ENCODE measurements at regions not wholly inside any gene's neighbourhood (a gene's known extent, or its start where the extent isn't known, plus 50 kb on each side); places are given as distances from the start of the nearest gene placed in this dataset.

DNA sequence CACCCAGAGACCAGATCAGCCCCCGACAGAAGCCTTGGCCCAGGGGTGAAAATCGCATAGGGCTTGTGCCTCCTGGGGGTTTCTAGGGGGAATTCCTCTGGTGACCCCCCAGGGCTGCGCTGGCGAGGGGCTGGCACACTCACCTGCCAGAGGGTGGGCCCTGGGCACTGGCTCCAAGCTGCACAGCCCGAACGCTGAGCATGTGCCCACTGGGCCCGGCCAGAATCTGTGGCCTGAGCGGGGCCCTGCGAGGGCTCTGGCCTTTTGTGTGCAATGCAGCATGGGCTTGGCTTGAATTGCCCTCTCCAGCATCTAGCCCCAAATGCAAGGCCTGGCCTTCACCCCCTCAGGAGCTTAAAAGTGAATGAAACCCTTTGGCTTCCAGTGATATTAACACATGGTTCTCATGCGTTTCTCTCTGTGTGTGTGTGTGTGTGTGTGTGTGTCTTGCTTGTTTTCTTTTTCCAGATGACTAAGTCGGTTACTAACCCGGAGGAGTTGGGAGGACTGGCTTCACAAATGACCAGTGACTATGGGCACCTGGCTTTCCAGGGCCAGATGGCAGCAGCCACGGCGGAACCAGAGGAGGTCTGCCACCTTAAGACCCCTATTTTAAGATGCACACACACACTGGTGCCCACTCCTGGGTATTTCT, 259.1 kb upstream of the TPM1 start:
- no peaks in the 10 kb centered on the region for H3K9me3 Mint-ChIP-seq (ENCODE audit: unreplicated experiment)
- peak overlapping the region; percentile 59 for H3K27ac Mint-ChIP-seq (ENCODE audit: low read depth, unreplicated experiment)
- TF ChIP-seq, protein P1, sequence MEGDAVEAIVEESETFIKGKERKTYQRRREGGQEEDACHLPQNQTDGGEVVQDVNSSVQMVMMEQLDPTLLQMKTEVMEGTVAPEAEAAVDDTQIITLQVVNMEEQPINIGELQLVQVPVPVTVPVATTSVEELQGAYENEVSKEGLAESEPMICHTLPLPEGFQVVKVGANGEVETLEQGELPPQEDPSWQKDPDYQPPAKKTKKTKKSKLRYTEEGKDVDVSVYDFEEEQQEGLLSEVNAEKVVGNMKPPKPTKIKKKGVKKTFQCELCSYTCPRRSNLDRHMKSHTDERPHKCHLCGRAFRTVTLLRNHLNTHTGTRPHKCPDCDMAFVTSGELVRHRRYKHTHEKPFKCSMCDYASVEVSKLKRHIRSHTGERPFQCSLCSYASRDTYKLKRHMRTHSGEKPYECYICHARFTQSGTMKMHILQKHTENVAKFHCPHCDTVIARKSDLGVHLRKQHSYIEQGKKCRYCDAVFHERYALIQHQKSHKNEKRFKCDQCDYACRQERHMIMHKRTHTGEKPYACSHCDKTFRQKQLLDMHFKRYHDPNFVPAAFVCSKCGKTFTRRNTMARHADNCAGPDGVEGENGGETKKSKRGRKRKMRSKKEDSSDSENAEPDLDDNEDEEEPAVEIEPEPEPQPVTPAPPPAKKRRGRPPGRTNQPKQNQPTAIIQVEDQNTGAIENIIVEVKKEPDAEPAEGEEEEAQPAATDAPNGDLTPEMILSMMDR (IDR thresholded peaks at IDR 0.05; ENCODE audit: unreplicated experiment) = no peak
- H3K4me3 Mint-ChIP-seq (ENCODE audit: unreplicated experiment) = no peak overlapping the region
- ChIA-PET POLR2A (interaction anchor here (0.5 kb wide), 1 partner anchor 182 kb away, joined by 3 read pairs; no protein-coding TSS in a partner anchor), CTCF (interaction anchor here (0.8 to 4.6 kb wide), 8 partner anchors 8 to 371 kb away, joined by 3 to 54 read pairs (median 4); no protein-coding TSS in a partner anchor)
- DNase-seq (ENCODE audit: unreplicated experiment) = peak; percentile 61
- no peaks in the 10 kb centered on the region for H3K27me3 Mint-ChIP-seq (ENCODE audit: insufficient read depth, unreplicated experiment)
- peaks cover 28% of the 10 kb centered on the region for H3K4me1 Mint-ChIP-seq (ENCODE audit: insufficient read depth, unreplicated experiment)
- BruUV-seq (replicated peaks) = no TSS peak
- intact Hi-C loops (cut with micrococcal nuclease) = no loop called here
- peaks cover 11% of the 10 kb centered on the region for H3K36me3 Mint-ChIP-seq (ENCODE audit: insufficient read depth, unreplicated experiment)

DNA sequence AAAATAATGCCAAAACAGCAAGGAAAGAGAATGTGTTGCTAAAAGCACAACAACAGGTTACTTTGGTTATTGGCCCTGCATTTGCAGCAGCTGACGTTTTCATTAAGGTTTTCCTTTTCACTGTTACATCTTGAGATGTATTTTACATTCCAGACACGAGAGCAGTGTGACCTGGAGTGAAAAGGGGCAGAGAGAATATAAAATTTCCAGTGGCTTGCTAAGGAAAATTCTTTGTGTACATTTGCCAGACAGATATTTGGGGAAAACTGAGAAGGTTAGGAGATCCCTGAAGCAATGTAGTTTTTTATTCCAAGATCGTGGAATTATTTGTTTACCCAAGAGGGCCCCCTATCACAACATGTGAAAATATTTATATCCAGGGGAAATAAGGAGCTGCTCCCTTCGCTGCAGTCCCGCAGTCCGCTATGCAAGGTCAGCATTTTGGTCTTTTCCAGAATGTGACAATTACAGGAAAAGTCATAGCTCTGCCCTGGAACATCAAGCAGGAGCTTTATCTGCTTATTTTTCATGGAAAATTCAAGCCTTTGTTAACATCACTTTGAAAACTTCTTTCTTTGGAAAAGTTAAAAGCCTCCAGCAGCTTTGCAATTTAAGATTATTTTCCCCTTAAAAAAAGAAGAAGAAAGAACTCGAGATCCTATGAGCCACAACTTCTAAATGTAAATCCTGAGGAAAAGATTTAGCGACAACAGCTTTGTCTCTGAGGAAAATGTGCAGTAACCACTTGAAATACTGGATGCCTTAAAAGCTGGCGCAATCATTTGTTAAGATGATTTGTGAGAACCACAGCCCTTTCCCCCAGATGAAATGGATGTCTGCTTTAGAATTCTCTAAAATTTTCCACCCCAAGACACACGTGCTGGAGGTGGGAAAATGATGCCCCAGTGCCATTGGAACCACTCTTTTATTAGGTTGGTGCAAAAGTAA, 256.4 kb upstream of the TPM1 start:
- intact Hi-C loops (cut with micrococcal nuclease) = no loop called here
- H3K4me3 Mint-ChIP-seq (ENCODE audit: unreplicated experiment) = no peak overlapping the region
- H3K36me3 Mint-ChIP-seq (ENCODE audit: insufficient read depth, unreplicated experiment) = peaks cover 11% of the 10 kb centered on the region

DNA sequence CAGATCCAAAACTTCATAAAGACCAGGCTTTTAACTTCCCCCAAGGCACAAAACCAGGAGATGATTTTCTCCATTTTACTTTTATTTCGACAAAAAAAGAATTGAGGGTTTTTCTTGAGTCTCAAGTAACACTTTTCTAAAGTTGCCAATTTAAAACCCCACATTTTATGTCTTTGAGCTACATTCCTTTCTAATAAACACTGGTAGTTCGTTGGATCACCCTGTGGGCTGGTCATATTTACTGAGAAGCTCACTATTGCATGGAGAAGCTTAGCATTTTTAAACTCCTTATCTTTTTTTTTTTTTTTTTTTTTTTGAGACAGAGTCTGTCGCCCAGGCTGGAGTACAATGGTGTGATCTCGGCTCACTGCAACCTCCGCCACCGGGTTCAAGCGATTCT, 255.1 kb upstream of the TPM1 start:
- no peak for DNase-seq (ENCODE audit: unreplicated experiment)
- BruUV-seq (replicated peaks) = no TSS peak
- Mint-ChIP-seq H3K27me3 (ENCODE audit: insufficient read depth, unreplicated experiment) (no peaks in the 10 kb centered on the region), H3K36me3 (ENCODE audit: insufficient read depth, unreplicated experiment) (peaks cover 10% of the 10 kb centered on the region), H3K4me3 (ENCODE audit: unreplicated experiment) (no peak overlapping the region), H3K4me1 (ENCODE audit: insufficient read depth, unreplicated experiment) (peaks cover 9% of the 10 kb centered on the region), H3K9me3 (ENCODE audit: unreplicated experiment) (no peaks in the 10 kb centered on the region), H3K27ac (ENCODE audit: low read depth, unreplicated experiment) (no peak overlapping the region)
- intact Hi-C loops (cut with micrococcal nuclease) = no loop called here
- TF ChIP-seq, protein P1 (IDR thresholded peaks at IDR 0.05; ENCODE audit: unreplicated experiment) = no peak
- CTCF ChIA-PET = interaction anchor here (0.6 to 1.9 kb wide), 2 partner anchors 261 to 306 kb away, joined by 4 read pairs; no protein-coding TSS in a partner anchor
- POLR2A ChIA-PET = no interaction called here

More for the DNA sequence above, 256.4 kb upstream of the TPM1 start:
- no TSS peak for BruUV-seq (replicated peaks)
- Mint-ChIP-seq H3K27ac (ENCODE audit: low read depth, unreplicated experiment) (no peak overlapping the region), H3K9me3 (ENCODE audit: unreplicated experiment) (no peaks in the 10 kb centered on the region), H3K4me1 (ENCODE audit: insufficient read depth, unreplicated experiment) (peaks cover 21% of the 10 kb centered on the region), H3K27me3 (ENCODE audit: insufficient read depth, unreplicated experiment) (no peaks in the 10 kb centered on the region)
- CTCF ChIA-PET = interaction anchor here (0.5 to 1.9 kb wide), 4 partner anchors 91 to 307 kb away, joined by 3 to 4 read pairs (median 4); no protein-coding TSS in a partner anchor
- TF ChIP-seq, protein P1 (IDR thresholded peaks at IDR 0.05; ENCODE audit: unreplicated experiment) = no peak
- POLR2A ChIA-PET = no interaction called here
- DNase-seq (ENCODE audit: unreplicated experiment) = no peak

DNA sequence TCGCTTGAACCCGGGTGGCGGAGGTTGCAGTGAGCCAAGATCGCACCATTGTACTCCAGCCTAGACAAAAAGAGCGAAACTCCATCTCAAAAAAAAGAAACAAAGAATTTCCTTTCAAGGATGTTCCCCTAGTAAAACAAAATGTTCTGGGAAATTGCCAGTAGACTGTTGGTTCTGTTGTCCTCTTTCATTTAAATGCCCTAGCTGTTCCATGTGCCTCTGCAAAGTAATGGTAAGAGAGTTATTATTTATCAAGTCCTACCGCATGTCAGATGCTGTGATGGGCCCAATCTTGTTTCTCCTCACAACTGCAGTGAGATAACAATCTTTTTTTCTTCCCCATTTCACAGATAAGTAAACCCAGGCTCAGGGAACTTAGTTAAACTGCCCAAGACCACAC, 254.3 kb upstream of the TPM1 start:
- no peak overlapping the region for H3K4me3 Mint-ChIP-seq (ENCODE audit: unreplicated experiment)
- ChIA-PET CTCF (no interaction called here), POLR2A (no interaction called here)
- no peak overlapping the region for H3K27ac Mint-ChIP-seq (ENCODE audit: low read depth, unreplicated experiment)
- TF ChIP-seq, protein P1 (IDR thresholded peaks at IDR 0.05; ENCODE audit: unreplicated experiment) = no peak
- intact Hi-C loops (cut with micrococcal nuclease) = no loop called here
- DNase-seq (ENCODE audit: unreplicated experiment) = no peak
- H3K36me3 Mint-ChIP-seq (ENCODE audit: insufficient read depth, unreplicated experiment) = peaks cover 6% of the 10 kb centered on the region
- no peaks in the 10 kb centered on the region for H3K27me3 Mint-ChIP-seq (ENCODE audit: insufficient read depth, unreplicated experiment)
- no peaks in the 10 kb centered on the region for H3K9me3 Mint-ChIP-seq (ENCODE audit: unreplicated experiment)
- no TSS peak for BruUV-seq (replicated peaks)
- H3K4me1 Mint-ChIP-seq (ENCODE audit: insufficient read depth, unreplicated experiment) = peaks cover 9% of the 10 kb centered on the region
